WERI-Rb-1 (cell line): ENCODE measurements at regions not wholly inside any gene's neighbourhood (a gene's known extent, or its start where the extent isn't known, plus 50 kb on each side); places are given as distances from the start of the nearest gene placed in this dataset.
A peak's percentile ranks its signal among the peaks of the same experiment; 100 is the strongest.

Source experiments
- DNase-seq: peaks from one replicate; pipeline ENCODE4 v3.0.0-alpha.2; 2020
- H3K27ac ChIP-seq: fragments of 250-450 bp; sonication (Bioruptor Pico); 2 replicates; pipeline ENCODE4 v1.5.1; 2020; ENCODE audit warnings: mild to moderate bottlenecking, moderate library complexity
- H3K27me3 ChIP-seq: fragments of 250-450 bp; sonication (Bioruptor Pico); 2 replicates; pipeline ENCODE4 v1.5.1; 2021; ENCODE audit warnings: mild to moderate bottlenecking, low read depth, moderate library complexity; ENCODE audit not compliant: insufficient read depth, severe bottlenecking
- H3K36me3 ChIP-seq: fragments of 250-450 bp; sonication (Bioruptor Pico); 2 replicates; pipeline ENCODE4 v1.5.1; 2020; ENCODE audit warnings: mild to moderate bottlenecking, moderate library complexity
- H3K4me3 ChIP-seq: 2 replicates; pipeline ENCODE4 v1.5.1; 2011; ENCODE audit warnings: low read depth, mild to moderate bottlenecking, control low read depth, low read length
- H3K9me3 ChIP-seq: fragments of 250-450 bp; sonication (Bioruptor Pico); 2 replicates; pipeline ENCODE4 v1.5.1; 2021; ENCODE audit warnings: mild to moderate bottlenecking, moderate library complexity; ENCODE audit not compliant: severe bottlenecking
- CTCF ChIP-seq: IDR thresholded peaks from 2 replicates; pipeline ENCODE4 v1.5.1; 2011; ENCODE audit warnings: low read depth, mild to moderate bottlenecking, control low read depth, inconsistent platforms, low read length

GRCh38 chr14:89000007-89000942 lies 175.8 kb downstream of the TTC8 start:
- Histone ChIP-seq H3K27me3 (no peaks in the 10 kb centered on the region), H3K9me3 (no peaks in the 10 kb centered on the region), H3K36me3 (no peaks in the 10 kb centered on the region), H3K27ac (no peak overlapping the region), H3K4me3 (no peak overlapping the region)
- TF ChIP-seq CTCF, result no peak
- peak; percentile 42 for DNase-seq

- DNase-seq, result no peak
- H3K36me3 ChIP-seq, result no peaks in the 10 kb centered on the region
- no peaks in the 10 kb centered on the region for H3K27me3 ChIP-seq
- no peaks in the 10 kb centered on the region for H3K9me3 ChIP-seq
- H3K4me3 ChIP-seq, result no peak overlapping the region
- no peak overlapping the region for H3K27ac ChIP-seq
- no peak for TF ChIP-seq CTCF
Observed at GRCh38 chr14:89004166-89004565, 179.7 kb downstream of the TTC8 start.

- no peak overlapping the region for H3K27ac ChIP-seq
- H3K36me3 ChIP-seq, result no peaks in the 10 kb centered on the region
- no peak for TF ChIP-seq CTCF
- no peak overlapping the region for H3K4me3 ChIP-seq
- H3K9me3 ChIP-seq, result no peaks in the 10 kb centered on the region
- no peaks in the 10 kb centered on the region for H3K27me3 ChIP-seq
- no peak for DNase-seq
Observed at GRCh38 chr14:89007906-89008305, 183.5 kb downstream of the TTC8 start.

- TF ChIP-seq CTCF, result no peak
- Histone ChIP-seq H3K27ac (peak overlapping the region; percentile 58), H3K9me3 (no peaks in the 10 kb centered on the region), H3K36me3 (no peaks in the 10 kb centered on the region), H3K4me3 (peak overlapping the region; percentile 68), H3K27me3 (no peaks in the 10 kb centered on the region)
- DNase-seq, result no peak
Observed at GRCh38 chr14:89011355-89012281, 187.2 kb downstream of the TTC8 start.

GRCh38 chr14:89012282-89013097 lies 188.0 kb downstream of the TTC8 start:
- Histone ChIP-seq H3K27ac (peak overlapping the region; percentile 58), H3K27me3 (no peaks in the 10 kb centered on the region), H3K4me3 (peak overlapping the region; percentile 68), H3K36me3 (no peaks in the 10 kb centered on the region), H3K9me3 (no peaks in the 10 kb centered on the region)
- no peak for TF ChIP-seq CTCF
- DNase-seq, result peak; percentile 44
